HFFc6 (cell line): ENCODE measurements at regions not wholly inside any gene's neighbourhood (a gene's known extent, or its start where the extent isn't known, plus 50 kb on each side); places are given as distances from the start of the nearest gene placed in this dataset.
"Not testable (repeated sequence)": the region's sequence is repeated elsewhere in the genome, so short reads cannot be mapped to it uniquely, and the experiment has no call there.

ENCODE experiments used
- DNase-seq: peaks from one replicate; pipeline ENCODE4 v3.0.0-alpha.2; 2018
- H3K27ac Mint-ChIP-seq: 2 replicates; pipeline ENCODE4 v1.8.0; 2020; ENCODE audit warnings: mild to moderate bottlenecking, mixed read lengths
- H3K27me3 Mint-ChIP-seq: 2 replicates; pipeline ENCODE4 v1.8.0; 2021; ENCODE audit warnings: mild to moderate bottlenecking, moderate library complexity, mixed read lengths; ENCODE audit not compliant: insufficient read depth
- H3K36me3 Mint-ChIP-seq: 2 replicates; pipeline ENCODE4 v1.8.0; 2021; ENCODE audit warnings: low read depth, mixed read lengths
- H3K4me1 Mint-ChIP-seq: 2 replicates; pipeline ENCODE4 v1.8.0; 2020; ENCODE audit warnings: low read depth, mixed read lengths
- H3K4me3 Mint-ChIP-seq: 2 replicates; pipeline ENCODE4 v1.8.0; 2020; ENCODE audit warnings: mild to moderate bottlenecking, moderate library complexity, mixed read lengths
- H3K9me3 Mint-ChIP-seq: 2 replicates; pipeline ENCODE4 v1.8.0; 2020; ENCODE audit warnings: mild to moderate bottlenecking, mixed read lengths
- TF ChIP-seq, protein P1 (sequence below): fragments of 200-600 bp; sonication (generic); IDR thresholded peaks from 2 replicates; pipeline ENCODE4 v1.5.0; 2021; ENCODE audit warnings: antibody characterized with exemption, mild to moderate bottlenecking

DNA sequence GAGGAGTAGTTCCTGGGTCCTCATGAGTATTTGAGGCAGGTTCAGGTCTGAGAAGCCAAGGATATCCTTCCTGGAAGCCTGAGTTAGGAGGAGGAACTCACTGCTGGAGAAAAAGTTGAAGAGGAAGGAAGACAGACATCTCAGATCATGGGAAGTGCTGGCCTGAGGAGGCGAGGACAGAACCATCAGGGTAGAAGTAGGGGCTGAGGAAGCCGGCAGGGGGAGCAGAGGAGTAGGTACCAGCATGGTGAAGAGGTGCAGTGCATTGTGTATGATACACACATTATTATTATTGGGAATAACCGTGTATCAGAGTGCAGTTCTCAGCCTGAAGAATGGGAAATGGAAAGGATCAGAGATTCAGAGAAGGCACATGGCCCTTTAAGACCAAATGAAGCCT lies 103.2 kb upstream of the PRB2 start:
- DNase-seq, H3K4me3 Mint-ChIP-seq, H3K36me3 Mint-ChIP-seq, H3K4me1 Mint-ChIP-seq, H3K27ac Mint-ChIP-seq, H3K27me3 Mint-ChIP-seq: not testable (repeated sequence)
- TF ChIP-seq, protein P1, sequence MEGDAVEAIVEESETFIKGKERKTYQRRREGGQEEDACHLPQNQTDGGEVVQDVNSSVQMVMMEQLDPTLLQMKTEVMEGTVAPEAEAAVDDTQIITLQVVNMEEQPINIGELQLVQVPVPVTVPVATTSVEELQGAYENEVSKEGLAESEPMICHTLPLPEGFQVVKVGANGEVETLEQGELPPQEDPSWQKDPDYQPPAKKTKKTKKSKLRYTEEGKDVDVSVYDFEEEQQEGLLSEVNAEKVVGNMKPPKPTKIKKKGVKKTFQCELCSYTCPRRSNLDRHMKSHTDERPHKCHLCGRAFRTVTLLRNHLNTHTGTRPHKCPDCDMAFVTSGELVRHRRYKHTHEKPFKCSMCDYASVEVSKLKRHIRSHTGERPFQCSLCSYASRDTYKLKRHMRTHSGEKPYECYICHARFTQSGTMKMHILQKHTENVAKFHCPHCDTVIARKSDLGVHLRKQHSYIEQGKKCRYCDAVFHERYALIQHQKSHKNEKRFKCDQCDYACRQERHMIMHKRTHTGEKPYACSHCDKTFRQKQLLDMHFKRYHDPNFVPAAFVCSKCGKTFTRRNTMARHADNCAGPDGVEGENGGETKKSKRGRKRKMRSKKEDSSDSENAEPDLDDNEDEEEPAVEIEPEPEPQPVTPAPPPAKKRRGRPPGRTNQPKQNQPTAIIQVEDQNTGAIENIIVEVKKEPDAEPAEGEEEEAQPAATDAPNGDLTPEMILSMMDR = peak; percentile 47
- peaks cover 11% of the 10 kb centered on the region for H3K9me3 Mint-ChIP-seq

GRCh38 chr12:11499806-11500187 lies 104.4 kb upstream of the PRB2 start:
- Mint-ChIP-seq H3K27me3 (peaks cover 9% of the 10 kb centered on the region), H3K9me3 (peaks cover 11% of the 10 kb centered on the region), H3K36me3 (peaks cover 8% of the 10 kb centered on the region), H3K4me1 (no peaks in the 10 kb centered on the region), H3K4me3 (no peak overlapping the region), H3K27ac (no peak overlapping the region)
- TF ChIP-seq, protein P1 = no peak
- DNase-seq = no peak

DNA sequence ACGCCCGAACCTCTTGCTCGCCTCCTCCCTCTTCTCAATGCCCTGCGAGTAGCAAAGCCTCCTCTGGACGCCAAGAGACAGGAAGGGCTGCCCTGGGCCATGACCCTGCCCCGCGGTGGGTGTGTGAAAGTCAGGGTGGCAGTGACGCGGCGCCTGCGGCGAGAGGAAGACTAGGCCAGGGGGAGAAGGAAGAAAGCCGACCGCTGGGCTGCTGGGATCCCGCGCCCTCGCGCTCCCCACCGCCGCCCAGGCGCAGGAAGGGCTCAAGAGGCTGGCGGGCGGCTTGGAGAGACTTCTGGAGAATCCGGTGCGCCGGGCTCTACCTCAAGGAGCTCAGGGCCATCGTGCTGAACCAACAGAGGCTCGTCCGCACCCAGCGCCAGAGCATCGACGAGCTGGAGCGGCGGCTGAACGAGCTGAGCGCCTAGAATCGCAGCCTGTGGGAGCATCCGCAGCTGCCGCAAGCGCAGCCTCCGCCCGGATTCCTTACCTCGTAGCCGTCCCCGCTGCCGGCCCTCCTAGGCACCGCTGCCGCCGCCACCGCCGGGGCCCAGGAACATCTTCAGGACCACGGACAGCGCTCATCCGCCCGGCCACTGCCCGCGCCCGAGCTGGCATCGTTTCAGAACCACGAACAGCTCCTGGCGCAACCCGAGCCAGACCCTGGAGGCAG lies 105.0 kb upstream of the PRB2 start:
- TF ChIP-seq, protein P1 = no peak
- no peak for DNase-seq
- Mint-ChIP-seq H3K4me1 (no peaks in the 10 kb centered on the region), H3K27ac (no peak overlapping the region), H3K9me3 (peaks cover 11% of the 10 kb centered on the region), H3K4me3 (no peak overlapping the region), H3K27me3 (peaks cover 9% of the 10 kb centered on the region), H3K36me3 (peaks cover 8% of the 10 kb centered on the region)

DNA sequence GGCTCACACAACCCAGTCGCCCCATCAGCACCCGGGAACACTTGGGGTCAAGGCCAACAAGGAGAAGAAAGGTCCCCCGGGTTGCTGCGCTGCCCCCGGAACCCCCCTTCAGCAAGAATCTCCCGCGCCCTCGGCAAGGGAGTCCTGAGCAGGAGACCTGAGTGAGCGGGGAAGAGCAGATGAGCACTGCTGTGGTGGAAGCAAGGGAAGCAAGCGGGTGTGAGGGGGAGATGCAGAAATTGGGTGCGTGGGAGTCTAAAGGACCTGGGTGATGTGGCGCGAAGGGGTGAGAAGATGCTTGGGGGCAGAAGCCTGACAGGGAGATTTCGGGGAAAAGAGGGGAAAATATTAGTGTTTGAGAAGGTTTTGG lies 105.5 kb upstream of the PRB2 start:
- DNase-seq = no peak
- Mint-ChIP-seq H3K9me3 (peaks cover 11% of the 10 kb centered on the region), H3K36me3 (peaks cover 8% of the 10 kb centered on the region), H3K27me3 (peaks cover 9% of the 10 kb centered on the region), H3K27ac (no peak overlapping the region), H3K4me1 (no peaks in the 10 kb centered on the region), H3K4me3 (no peak overlapping the region)
- TF ChIP-seq, protein P1 = no peak

DNA sequence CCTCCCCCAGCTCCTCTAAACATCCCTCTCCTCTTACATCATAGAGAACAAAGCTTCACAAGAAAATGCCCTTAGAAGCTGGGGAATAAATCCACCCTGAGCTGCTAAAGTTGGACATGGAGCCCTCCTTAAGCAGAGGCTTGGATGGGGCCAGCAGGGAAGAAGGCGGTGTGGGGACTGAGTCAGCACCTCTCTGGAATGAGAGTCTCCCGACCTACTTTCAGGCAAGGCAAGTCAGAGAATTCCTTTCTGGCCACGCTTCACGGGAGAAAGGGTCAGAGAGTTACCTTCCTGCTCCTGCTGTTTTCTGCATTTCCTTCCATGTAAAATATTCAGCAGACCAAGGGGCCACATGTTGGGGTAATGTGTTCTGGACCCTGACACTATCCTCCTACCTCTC lies 113.3 kb upstream of the PRB2 start:
- Mint-ChIP-seq H3K4me3 (no peak overlapping the region), H3K36me3 (no peaks in the 10 kb centered on the region), H3K9me3 (no peaks in the 10 kb centered on the region), H3K27ac (no peak overlapping the region), H3K4me1 (peaks cover 32% of the 10 kb centered on the region), H3K27me3 (peaks cover 13% of the 10 kb centered on the region)
- TF ChIP-seq, protein P1 = no peak
- peak; percentile 52 for DNase-seq

- TF ChIP-seq, protein P1 = no peak
- no peak for DNase-seq
- Mint-ChIP-seq H3K4me3 (no peak overlapping the region), H3K9me3 (no peaks in the 10 kb centered on the region), H3K36me3 (no peaks in the 10 kb centered on the region), H3K4me1 (peaks cover 32% of the 10 kb centered on the region), H3K27ac (no peak overlapping the region), H3K27me3 (peaks cover 13% of the 10 kb centered on the region)
Observed at GRCh38 chr12:11509326-11509725, 114.0 kb upstream of the PRB2 start.
